H9 (cell line): ENCODE measurements at regions not wholly inside any gene's neighbourhood (a gene's known extent, or its start where the extent isn't known, plus 50 kb on each side); places are given as distances from the start of the nearest gene placed in this dataset.

ENCODE experiments used
- DNase-seq: peaks from one replicate; pipeline ENCODE4 v3.0.0-alpha.2; 2017
- H2AFZ ChIP-seq: one replicate; pipeline ENCODE4 v1.6.1; 2013; ENCODE audit warnings: mild to moderate bottlenecking, low read length, control low read depth, moderate library complexity
- H2AK5ac ChIP-seq: 2 replicates; pipeline ENCODE4 v1.6.1; 2013; ENCODE audit warnings: low read length, control low read depth, mixed read lengths; ENCODE audit not compliant: insufficient read length
- H2BK120ac ChIP-seq: one replicate; pipeline ENCODE4 v1.6.1; 2013; ENCODE audit warnings: low read depth, mild to moderate bottlenecking, low read length, control low read depth, inconsistent platforms; ENCODE audit not compliant: poor library complexity, severe bottlenecking
- H2BK12ac ChIP-seq: 2 replicates; pipeline ENCODE4 v1.6.1; 2013; ENCODE audit warnings: low read length, control low read depth, mixed read lengths, low read depth; ENCODE audit not compliant: insufficient read length
- H2BK15ac ChIP-seq: 2 replicates; pipeline ENCODE4 v1.6.1; 2013; ENCODE audit warnings: low read depth, low read length, control low read depth
- H2BK20ac ChIP-seq: one replicate; pipeline ENCODE4 v1.6.1; 2013; ENCODE audit warnings: low read depth, mild to moderate bottlenecking, low read length, control low read depth, inconsistent platforms; ENCODE audit not compliant: poor library complexity, severe bottlenecking
- H2BK5ac ChIP-seq: 2 replicates; pipeline ENCODE4 v1.6.1; 2013; ENCODE audit warnings: low read length, control low read depth, mixed read lengths; ENCODE audit not compliant: insufficient read length
- H3K14ac ChIP-seq: 2 replicates; pipeline ENCODE4 v1.6.1; 2013; ENCODE audit warnings: low read length, control low read depth; ENCODE audit not compliant: insufficient read depth
- H3K18ac ChIP-seq: 2 replicates; pipeline ENCODE4 v1.6.1; 2013; ENCODE audit warnings: low read depth, mild to moderate bottlenecking, mixed read lengths, low read length, control low read depth; ENCODE audit not compliant: insufficient read length
- H3K23ac ChIP-seq: 2 replicates; pipeline ENCODE4 v1.6.1; 2013; ENCODE audit warnings: low read length, control low read depth, mixed read lengths, low read depth; ENCODE audit not compliant: insufficient read length
- H3K23me2 ChIP-seq: 2 replicates; pipeline ENCODE4 v1.6.1; 2013; ENCODE audit warnings: low read depth, mild to moderate bottlenecking, mixed read lengths, low read length, control low read depth; ENCODE audit not compliant: insufficient read length, poor library complexity, severe bottlenecking
- H3K27ac ChIP-seq: 2 replicates; pipeline ENCODE4 v1.5.1; 2013; ENCODE audit warnings: low read length, control low read depth, mixed read lengths, low read depth; ENCODE audit not compliant: insufficient read length
- H3K27me3 ChIP-seq: 2 replicates; pipeline ENCODE4 v1.6.1; 2013; ENCODE audit warnings: low read length, control low read depth, inconsistent platforms; ENCODE audit not compliant: insufficient read depth
- H3K4ac ChIP-seq: 2 replicates; pipeline ENCODE4 v1.6.1; 2013; ENCODE audit warnings: low read depth, mild to moderate bottlenecking, control low read depth, inconsistent platforms, low read length, moderate library complexity
- H3K4me1 ChIP-seq: 2 replicates; pipeline ENCODE4 v1.6.1; 2013; ENCODE audit warnings: low read length, control low read depth, inconsistent platforms; ENCODE audit not compliant: insufficient read depth
- H3K4me2 ChIP-seq: 2 replicates; pipeline ENCODE4 v1.6.1; 2013; ENCODE audit warnings: low read length, control low read depth, mixed read lengths; ENCODE audit not compliant: insufficient read length, insufficient read depth
- H3K56ac ChIP-seq: 2 replicates; pipeline ENCODE4 v1.6.1; 2013; ENCODE audit warnings: low read depth, mild to moderate bottlenecking, mixed read lengths, low read length, control low read depth; ENCODE audit not compliant: insufficient read length
- H3K79me1 ChIP-seq: 2 replicates; pipeline ENCODE4 v1.6.1; 2013; ENCODE audit warnings: low read depth, mild to moderate bottlenecking, moderate library complexity, low read length, control low read depth, inconsistent platforms; ENCODE audit not compliant: insufficient read depth, poor library complexity, severe bottlenecking
- H3K79me2 ChIP-seq: 2 replicates; pipeline ENCODE4 v1.6.1; 2013; ENCODE audit warnings: low read length, control low read depth, inconsistent platforms; ENCODE audit not compliant: insufficient read depth
- H3K9ac ChIP-seq: 2 replicates; pipeline ENCODE4 v1.6.1; 2013; ENCODE audit warnings: low read length, control low read depth, mixed read lengths; ENCODE audit not compliant: insufficient read length; ENCODE audit errors: extremely low read depth
- H3K9me3 ChIP-seq: one replicate; pipeline ENCODE4 v1.6.1; 2013; ENCODE audit warnings: low read depth, low read length, inconsistent platforms; ENCODE audit not compliant: control insufficient read depth
- H3T11ph ChIP-seq: one replicate; pipeline ENCODE4 v1.6.1; 2013; ENCODE audit warnings: mild to moderate bottlenecking, low read length, control low read depth, inconsistent platforms
- H4K20me1 ChIP-seq: one replicate; pipeline ENCODE4 v1.6.1; 2013; ENCODE audit not compliant: control insufficient read depth, insufficient read length, insufficient read depth
- H4K5ac ChIP-seq: 2 replicates; pipeline ENCODE4 v1.6.1; 2013; ENCODE audit warnings: low read depth, mild to moderate bottlenecking, mixed read lengths, low read length, control low read depth; ENCODE audit not compliant: insufficient read length
- H4K8ac ChIP-seq: replicated peaks from 2 replicates; pipeline ENCODE4 v1.6.1; 2013; ENCODE audit warnings: low read length, control low read depth, mixed read lengths, low read depth; ENCODE audit not compliant: insufficient read length
- H4K91ac ChIP-seq: 2 replicates; pipeline ENCODE4 v1.6.1; 2013; ENCODE audit warnings: low read depth, mild to moderate bottlenecking, moderate library complexity, mixed read lengths, low read length, control low read depth; ENCODE audit not compliant: insufficient read length
- H3K27ac Mint-ChIP-seq, 3 experiments: 2 replicates in 2 of 3; 3 replicates in 1 of 3; pipeline ENCODE4 v1.8.0; 2020 to 2021; ENCODE audit warnings: mixed read lengths in 3 of 3, mild to moderate bottlenecking in 1 of 3, moderate library complexity in 1 of 3
- H3K27me3 Mint-ChIP-seq: 2 replicates; pipeline ENCODE4 v1.8.0; 2021; ENCODE audit warnings: low read depth, mild to moderate bottlenecking, moderate library complexity, mixed read lengths
- H3K36me3 Mint-ChIP-seq, 3 experiments: 2 replicates in 2 of 3; 3 replicates in 1 of 3; pipeline ENCODE4 v1.8.0; 2020 to 2021; ENCODE audit warnings: low read depth in 3 of 3, mixed read lengths in 3 of 3; ENCODE audit not compliant: insufficient read depth in 1 of 3
- H3K4me1 Mint-ChIP-seq, 2 experiments: 2 replicates each; pipeline ENCODE4 v1.8.0; 2020; ENCODE audit warnings: mixed read lengths in 2 of 2
- H3K4me3 Mint-ChIP-seq, 2 experiments: 2 replicates in 1 of 2; 3 replicates in 1 of 2; pipeline ENCODE4 v1.8.0; 2020 to 2021; ENCODE audit warnings: mild to moderate bottlenecking in 2 of 2, mixed read lengths in 2 of 2, moderate library complexity in 1 of 2
- H3K9me3 Mint-ChIP-seq, 2 experiments: 2 replicates in 1 of 2; 3 replicates in 1 of 2; pipeline ENCODE4 v1.8.0; 2020; ENCODE audit warnings: mild to moderate bottlenecking in 2 of 2, mixed read lengths in 2 of 2, moderate library complexity in 1 of 2
- WGBS: extraction: QIAGEN DNeasy Blood & Tissue Kit; methylation state at CpG from one replicate; pipeline ENCODE4 v1.1.7; 2013; ENCODE audit warnings: missing lambda C conversion rate, low lambda C conversion rate, mixed read lengths; ENCODE audit not compliant: insufficient read length; ENCODE audit errors: extremely low coverage; 5-methylcytosine and 5-hydroxymethylcytosine counted together
- TF ChIP-seq, protein P1 (sequence below): fragments of 200-600 bp; sonication (generic); conservative IDR thresholded peaks from 3 replicates; pipeline ENCODE4 v1.8.0; 2021; ENCODE audit warnings: antibody characterized with exemption, mild to moderate bottlenecking

DNA sequence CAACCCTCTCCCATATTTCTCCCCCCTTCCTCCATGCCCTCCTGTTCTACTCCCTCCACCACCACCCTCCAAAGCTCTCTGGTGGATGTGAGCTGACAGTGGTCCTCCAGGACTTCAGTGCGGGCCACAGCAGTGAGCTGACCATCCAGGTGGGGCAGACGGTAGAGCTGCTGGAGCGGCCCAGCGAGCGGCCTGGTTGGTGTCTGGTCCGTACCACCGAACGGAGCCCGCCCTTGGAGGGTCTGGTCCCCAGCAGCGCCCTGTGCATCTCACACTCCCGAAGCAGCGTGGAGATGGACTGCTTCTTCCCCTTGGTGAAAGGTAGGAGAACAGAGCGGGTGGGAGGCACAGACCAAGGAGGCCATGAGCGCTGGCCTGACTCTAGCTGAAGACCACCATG, 167.5 kb upstream of the UMPS start:
- Histone ChIP-seq H2BK20ac (no peak overlapping the region), H3K9me3 (no peaks in the 10 kb centered on the region), H3K4ac (no peak overlapping the region), H3K79me1 (no peaks in the 10 kb centered on the region), H4K5ac (no peak overlapping the region), H3T11ph (no peak overlapping the region), H2BK120ac (no peak overlapping the region), H3K23ac (no peak overlapping the region), H4K91ac (no peak overlapping the region), H3K14ac (no peak overlapping the region), H3K4me1 (no peaks in the 10 kb centered on the region), H3K27ac (no peak overlapping the region), H3K18ac (no peak overlapping the region), H4K20me1 (no peaks in the 10 kb centered on the region), H3K23me2 (no peaks in the 10 kb centered on the region), H3K9ac (no peak overlapping the region), H2BK15ac (no peak overlapping the region), H4K8ac (no peak overlapping the region), H3K56ac (no peak overlapping the region), H2BK12ac (no peak overlapping the region), H2BK5ac (no peak overlapping the region), H2AK5ac (no peak overlapping the region), H3K4me2 (no peak overlapping the region), H3K79me2 (no peaks in the 10 kb centered on the region), H2AFZ (no peak overlapping the region), H3K27me3 (no peaks in the 10 kb centered on the region)
- H3K36me3 Mint-ChIP-seq: no peaks in the 10 kb centered on the region
- peaks cover 5% of the 10 kb centered on the region for H3K27me3 Mint-ChIP-seq
- no CpG with 5 or more reads among the region's 14 CpGs for WGBS
- TF ChIP-seq, protein P1, sequence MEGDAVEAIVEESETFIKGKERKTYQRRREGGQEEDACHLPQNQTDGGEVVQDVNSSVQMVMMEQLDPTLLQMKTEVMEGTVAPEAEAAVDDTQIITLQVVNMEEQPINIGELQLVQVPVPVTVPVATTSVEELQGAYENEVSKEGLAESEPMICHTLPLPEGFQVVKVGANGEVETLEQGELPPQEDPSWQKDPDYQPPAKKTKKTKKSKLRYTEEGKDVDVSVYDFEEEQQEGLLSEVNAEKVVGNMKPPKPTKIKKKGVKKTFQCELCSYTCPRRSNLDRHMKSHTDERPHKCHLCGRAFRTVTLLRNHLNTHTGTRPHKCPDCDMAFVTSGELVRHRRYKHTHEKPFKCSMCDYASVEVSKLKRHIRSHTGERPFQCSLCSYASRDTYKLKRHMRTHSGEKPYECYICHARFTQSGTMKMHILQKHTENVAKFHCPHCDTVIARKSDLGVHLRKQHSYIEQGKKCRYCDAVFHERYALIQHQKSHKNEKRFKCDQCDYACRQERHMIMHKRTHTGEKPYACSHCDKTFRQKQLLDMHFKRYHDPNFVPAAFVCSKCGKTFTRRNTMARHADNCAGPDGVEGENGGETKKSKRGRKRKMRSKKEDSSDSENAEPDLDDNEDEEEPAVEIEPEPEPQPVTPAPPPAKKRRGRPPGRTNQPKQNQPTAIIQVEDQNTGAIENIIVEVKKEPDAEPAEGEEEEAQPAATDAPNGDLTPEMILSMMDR: no peak
- H3K9me3 Mint-ChIP-seq: no peaks in the 10 kb centered on the region
- H3K4me3 Mint-ChIP-seq: no peak overlapping the region
- DNase-seq: no peak
- no peak overlapping the region; a peak in 1 of 7 replicates for H3K27ac Mint-ChIP-seq
- H3K4me1 Mint-ChIP-seq: peaks cover 11 to 24% of the 10 kb centered on the region in 2 experiments
